ENCODE measurements at regions not wholly inside any gene's neighbourhood (a gene's known extent, or its start where the extent isn't known, plus 50 kb on each side); places are given as distances from the start of the nearest gene placed in this dataset.
"Not testable (repeated sequence)": the region's sequence is repeated elsewhere in the genome, so short reads cannot be mapped to it uniquely, and the experiment has no call there.

- no peak for DNase-seq
Measured at GRCh38 chr10:106284802-106285587, 879.5 kb downstream of the SORCS1 start.

GRCh38 chr10:106280896-106281460 lies 883.5 kb downstream of the SORCS1 start:
- no peak for DNase-seq

DNA sequence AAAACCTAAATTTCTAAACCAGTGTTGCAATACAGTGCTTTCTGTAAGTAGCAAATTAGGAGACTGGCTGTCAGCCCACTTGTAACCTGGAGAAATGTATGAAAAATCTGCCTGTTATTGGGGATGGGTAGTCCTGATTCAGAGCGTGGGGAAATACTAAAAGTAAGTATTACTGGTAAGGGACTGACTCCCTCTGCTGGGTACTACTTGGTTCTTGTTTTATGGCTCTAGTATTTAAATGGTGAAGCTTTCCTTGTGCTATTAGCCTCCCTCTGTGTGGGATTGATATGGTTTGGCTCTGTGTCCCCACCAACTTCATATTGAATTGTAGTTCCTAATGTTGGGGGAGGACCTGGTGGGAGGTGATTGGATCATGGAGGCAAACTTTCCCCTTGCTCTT lies 886.1 kb downstream of the SORCS1 start:
- DNase-seq, result no peak

DNA sequence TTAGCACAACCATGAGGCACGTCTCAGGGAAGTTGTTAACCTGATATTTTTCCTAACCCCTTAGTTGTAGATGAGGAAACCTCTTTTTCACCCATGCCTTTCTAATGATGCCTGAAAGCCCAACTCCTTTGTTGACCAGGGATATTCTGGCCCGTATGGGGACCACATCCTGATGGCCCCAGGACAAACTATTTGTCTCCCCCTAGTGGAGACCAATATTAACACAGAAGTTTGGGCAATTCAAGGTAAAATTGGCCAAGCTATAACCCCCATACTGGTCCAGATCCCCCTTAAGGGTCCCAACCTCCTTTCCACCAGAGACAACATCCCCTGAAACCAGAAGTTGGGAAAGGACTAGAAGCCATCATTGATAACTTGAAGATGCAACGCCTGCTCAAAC lies 893.3 kb downstream of the SORCS1 start:
- peak in 1 of 4 experiments; percentile 0 for DNase-seq

- no peak for DNase-seq
Measured at GRCh38 chr10:106268000-106268399, 896.5 kb downstream of the SORCS1 start.

- no peak for DNase-seq
Measured at GRCh38 chr10:106267591-106267990, 896.9 kb downstream of the SORCS1 start.

- not testable (repeated sequence) for DNase-seq
Measured at GRCh38 chr10:106257432-106257831, 907.1 kb downstream of the SORCS1 start.

GRCh38 chr10:106255111-106255678 lies 909.3 kb downstream of the SORCS1 start:
- DNase-seq, result no peak

DNA sequence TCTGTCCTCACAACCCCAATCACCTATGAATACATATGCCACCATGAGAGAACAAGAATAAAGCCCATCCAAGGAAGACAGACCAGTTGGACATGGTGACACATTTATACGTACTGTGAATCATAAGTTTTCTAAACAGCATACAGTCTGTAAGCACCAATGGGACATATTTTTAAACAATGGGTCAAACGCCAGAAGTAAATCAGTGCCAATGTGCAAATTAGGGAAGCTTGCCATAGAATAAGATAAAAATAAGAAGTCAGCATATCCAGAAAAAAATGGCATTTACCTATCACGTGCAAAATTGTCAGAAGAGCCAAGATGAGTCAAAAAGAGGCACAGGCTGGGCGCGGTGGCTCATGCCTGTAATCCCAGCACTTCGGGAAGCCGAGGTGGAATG lies 910.4 kb downstream of the SORCS1 start:
- no peak for DNase-seq

GRCh38 chr10:106252541-106252940 lies 912.0 kb downstream of the SORCS1 start:
- no peak for DNase-seq

GRCh38 chr10:106251573-106251972 lies 912.9 kb downstream of the SORCS1 start:
- no peak for DNase-seq

GRCh38 chr10:106242301-106242700 lies 922.2 kb downstream of the SORCS1 start:
- no peak for DNase-seq

GRCh38 chr10:106226828-106227227 lies 937.7 kb downstream of the SORCS1 start:
- no peak for DNase-seq

- no peak for DNase-seq
Measured at GRCh38 chr10:106226142-106226541, 938.4 kb downstream of the SORCS1 start.

- no peak for DNase-seq
Measured at GRCh38 chr10:106224676-106225075, 939.8 kb downstream of the SORCS1 start.

GRCh38 chr10:106217627-106218026 lies 946.9 kb downstream of the SORCS1 start:
- DNase-seq, result peak in 3 of 4 experiments; percentile 2 to 37 (median 20)

GRCh38 chr10:106216085-106216484 lies 948.4 kb downstream of the SORCS1 start:
- no peak for DNase-seq

DNA sequence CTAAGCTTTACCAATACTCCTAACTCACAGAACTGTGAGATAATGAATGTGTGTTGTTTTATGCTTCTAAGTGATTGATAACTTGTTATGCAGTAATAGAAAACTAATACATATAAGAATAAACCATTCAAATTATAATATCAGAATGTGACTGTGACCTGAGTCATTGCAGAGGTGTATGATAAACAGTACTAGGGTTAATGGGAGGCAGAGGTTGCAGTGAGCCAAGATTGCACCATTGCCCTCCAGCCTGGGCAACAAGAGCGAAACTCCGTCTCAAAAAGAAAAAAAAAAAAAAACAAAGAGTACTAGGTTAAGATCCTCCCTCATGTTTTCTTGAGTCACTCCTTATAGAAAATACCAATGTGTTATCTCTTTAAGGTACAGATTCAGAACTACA lies 950.3 kb downstream of the SORCS1 start:
- no peak for DNase-seq

DNA sequence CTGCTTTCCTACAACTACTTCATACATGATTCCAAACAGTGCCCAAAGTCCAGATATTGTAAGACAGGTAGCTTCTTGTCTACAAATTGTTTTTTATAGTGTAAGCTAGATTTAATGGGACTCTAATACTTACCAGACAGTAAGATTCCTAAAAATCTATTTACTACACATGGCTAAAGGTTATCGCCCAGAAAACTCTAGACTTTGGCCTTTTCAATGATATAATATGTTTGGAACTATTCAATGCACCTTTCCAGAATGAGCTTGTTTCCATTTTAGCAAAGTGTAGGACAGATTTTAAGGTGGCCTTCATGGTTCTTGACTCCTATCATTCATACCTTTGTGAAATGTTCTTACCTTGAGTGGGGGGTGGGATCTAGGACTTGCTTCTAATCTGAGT lies 951.0 kb downstream of the SORCS1 start:
- no peak for DNase-seq

DNA sequence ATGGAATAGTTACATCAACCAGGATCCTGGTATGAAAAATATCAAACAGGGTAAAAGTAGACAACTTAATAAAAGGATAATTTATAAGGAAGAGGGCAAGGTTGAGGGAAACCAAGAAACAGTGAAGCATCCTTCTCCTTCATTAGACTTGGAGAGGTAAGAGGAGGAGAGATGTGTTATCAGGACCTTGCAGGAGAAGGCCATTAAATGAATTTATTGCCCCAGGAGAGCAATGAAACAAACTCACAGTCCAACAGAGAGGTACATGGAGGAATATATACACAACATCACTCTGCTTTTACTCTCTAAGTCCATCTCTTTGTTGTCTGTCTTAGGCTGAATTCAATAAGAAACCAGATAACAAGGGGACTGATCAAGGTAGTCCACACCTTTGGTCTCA lies 966.2 kb downstream of the SORCS1 start:
- DNase-seq, result no peak

DNA sequence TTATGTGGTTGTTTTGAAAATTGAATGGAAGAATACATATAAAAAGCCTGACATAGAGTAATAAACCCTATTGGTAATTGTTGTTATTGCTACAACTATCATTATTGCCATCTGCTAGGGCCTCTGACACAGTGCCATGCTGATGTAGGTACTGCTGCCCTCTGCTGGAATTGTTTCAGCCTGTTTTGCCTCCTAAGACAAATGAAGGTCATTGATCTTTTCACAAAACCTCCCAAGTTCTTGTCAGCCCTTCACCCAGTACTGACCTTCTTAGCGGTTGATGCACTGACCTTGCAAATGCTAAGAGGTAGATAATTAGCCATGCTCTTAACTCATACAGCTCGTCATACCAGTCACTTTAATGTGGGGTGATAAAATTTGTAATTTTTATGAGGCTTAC lies 975.2 kb downstream of the SORCS1 start:
- peak; percentile 11 to 36 (median 24) for DNase-seq

GRCh38 chr10:106185951-106186350 lies 978.6 kb downstream of the SORCS1 start:
- no peak for DNase-seq

DNA sequence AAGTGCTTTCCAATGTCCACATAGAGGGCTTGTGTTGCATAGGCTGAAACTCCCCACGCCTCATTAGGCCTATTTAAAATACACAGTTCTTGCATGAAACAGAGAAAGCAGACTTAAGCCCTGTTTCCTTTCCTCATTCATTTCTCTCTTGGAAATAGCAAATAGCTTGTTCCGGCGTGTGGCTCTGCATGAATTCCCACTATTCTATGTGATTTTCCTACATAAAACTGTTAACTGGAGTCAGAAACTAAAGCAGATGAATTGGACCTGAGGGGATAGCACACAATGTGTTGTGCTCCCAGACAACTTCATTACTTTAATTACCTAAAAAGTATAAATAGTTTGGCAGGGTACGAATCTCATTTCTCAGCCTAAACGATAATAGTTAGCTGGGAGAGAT lies 981.5 kb downstream of the SORCS1 start:
- no peak for DNase-seq

GRCh38 chr10:106182542-106182941 lies 982.0 kb downstream of the SORCS1 start:
- no peak for DNase-seq

Data from suppressor macrophage (primary cell).